Fibroblast of pulmonary artery (primary cell): ENCODE measurements at regions not wholly inside any gene's neighbourhood (a gene's known extent, or its start where the extent isn't known, plus 50 kb on each side); places are given as distances from the start of the nearest gene placed in this dataset.

Experiments
- DNase-seq: peaks from one replicate; pipeline ENCODE4 v3.0.0-alpha.2; 2010; ENCODE audit warnings: low read depth
- H3K4me3 ChIP-seq: replicated peaks from 2 replicates; pipeline ENCODE4 v1.5.1; 2011; ENCODE audit warnings: low read depth, mild to moderate bottlenecking, control low read depth, low read length, moderate library complexity
- CTCF ChIP-seq: IDR thresholded peaks from 2 replicates; pipeline ENCODE4 v1.5.1; 2011; ENCODE audit warnings: mild to moderate bottlenecking, control low read depth, low read length, inconsistent platforms; ENCODE audit errors: missing control alignments

- H3K4me3 ChIP-seq, result no peak overlapping the region
- DNase-seq, result no peak
- TF ChIP-seq CTCF, result no peak
Observed at GRCh38 chr16:50981951-50982350, 169.1 kb downstream of the SALL1 start.

GRCh38 chr16:50980666-50981065, 170.4 kb downstream of the SALL1 start:
- no peak for TF ChIP-seq CTCF
- H3K4me3 ChIP-seq, result no peak overlapping the region
- DNase-seq, result no peak

GRCh38 chr16:50979806-50980620, 171.1 kb downstream of the SALL1 start:
- TF ChIP-seq CTCF, result no peak
- no peak for DNase-seq
- no peak overlapping the region for H3K4me3 ChIP-seq

- TF ChIP-seq CTCF, result no peak
Observed at GRCh38 chr16:50977138-50977537, 173.9 kb downstream of the SALL1 start.

GRCh38 chr16:50974438-50975036, 176.5 kb downstream of the SALL1 start:
- DNase-seq, result no peak

More at GRCh38 chr16:50977138-50977537, 173.9 kb downstream of the SALL1 start:
- H3K4me3 ChIP-seq, result no peak overlapping the region
- DNase-seq, result no peak

GRCh38 chr16:50972876-50973275, 178.2 kb downstream of the SALL1 start:
- no peak for TF ChIP-seq CTCF
- DNase-seq, result no peak
- H3K4me3 ChIP-seq, result no peak overlapping the region

More at GRCh38 chr16:50974438-50975036, 176.5 kb downstream of the SALL1 start:
- TF ChIP-seq CTCF, result no peak
- H3K4me3 ChIP-seq, result no peak overlapping the region
